GM12878 (cell line): ENCODE measurements at regions not wholly inside any gene's neighbourhood (a gene's known extent, or its start where the extent isn't known, plus 50 kb on each side); places are given as distances from the start of the nearest gene placed in this dataset.

Source experiments
- CEBPZ ChIP-seq: fragments of 150-350 bp; IDR thresholded peaks from 2 replicates; pipeline ENCODE4 v1.6.1; 2016; ENCODE audit warnings: low read depth, low read length
- CTCF ChIP-seq, 3 experiments: IDR thresholded peaks in 2 of 3; conservative IDR thresholded peaks in 1 of 3; 2 replicates each; pipeline ENCODE4 v1.5.1; 2011; ENCODE audit warnings: low read depth in 3 of 3, low read length in 3 of 3, mild to moderate bottlenecking in 3 of 3, control low read depth in 2 of 3, moderate library complexity in 2 of 3, inconsistent platforms in 1 of 3, mixed read lengths in 1 of 3; ENCODE audit not compliant: control insufficient read depth in 2 of 3, insufficient read depth in 1 of 3; ENCODE audit errors: extremely low read depth in 1 of 3
- EP300 ChIP-seq, 2 experiments: fragments of 150-350 bp in 1 of 2; IDR thresholded peaks; 2 replicates each; pipeline ENCODE4 v1.6.1; 2011 to 2012; ENCODE audit warnings: low read depth in 2 of 2, low read length in 2 of 2, borderline replicate concordance in 1 of 2, improper control_type of control experiment in 1 of 2, inconsistent platforms in 1 of 2; ENCODE audit not compliant: control insufficient read depth in 1 of 2
- MXI1 ChIP-seq: fragments of 150-350 bp; IDR thresholded peaks from 2 replicates; pipeline ENCODE4 v1.6.1; 2011; ENCODE audit warnings: low read depth, mild to moderate bottlenecking, inconsistent platforms, low read length, improper control_type of control experiment
- NBN ChIP-seq: fragments of 450-650 bp; IDR thresholded peaks from 2 replicates; pipeline ENCODE4 v1.6.1; 2016
- POLR2A ChIP-seq: IDR thresholded peaks from 2 replicates; pipeline ENCODE4 v1.6.1; 2011; ENCODE audit warnings: low read depth, mild to moderate bottlenecking, low read length
- RAD51 ChIP-seq: fragments of 450-650 bp; IDR thresholded peaks from 2 replicates; pipeline ENCODE4 v1.6.1; 2016; ENCODE audit warnings: moderate library complexity, mild to moderate bottlenecking, inconsistent platforms
- REST ChIP-seq: IDR thresholded peaks from 2 replicates; pipeline ENCODE4 v1.6.1; 2012; ENCODE audit warnings: mild to moderate bottlenecking, low read depth, low read length
- SUZ12 ChIP-seq: fragments of 200-600 bp; sonication (generic); IDR thresholded peaks from one replicate; pipeline ENCODE4 v1.6.1; 2018; ENCODE audit warnings: antibody characterized with exemption, mild to moderate bottlenecking; ENCODE audit not compliant: unreplicated experiment
- TAF1 ChIP-seq: IDR thresholded peaks from 2 replicates; pipeline ENCODE4 v1.6.1; 2011; ENCODE audit warnings: mild to moderate bottlenecking, low read depth, low read length, borderline replicate concordance
- ZNF217 ChIP-seq: fragments of 450-650 bp; IDR thresholded peaks from 2 replicates; pipeline ENCODE4 v1.6.1; 2017; ENCODE audit warnings: antibody characterized with exemption, mild to moderate bottlenecking

- TF ChIP-seq CTCF (IDR thresholded peaks at IDR 0.05 in 2 of 3, conservative IDR thresholded peaks at IDR 0.05 in 1 of 3; ENCODE audit: control insufficient read depth in 2 of 3, extremely low read depth in 1 of 3, insufficient read depth in 1 of 3, low read depth in 3 of 3, low read length in 3 of 3) (no peak), CEBPZ (no peak), SUZ12 (no peak), NBN (no peak), RAD51 (no peak), TAF1 (no peak), REST (no peak), POLR2A (no peak), ZNF217 (no peak), MXI1 (no peak), EP300 (IDR thresholded peaks at IDR 0.05; ENCODE audit: borderline replicate concordance in 1 of 2, control insufficient read depth in 1 of 2, low read depth in 2 of 2, low read length in 2 of 2) (no peak)
Measured at GRCh38 chr7:156049366-156049765, 237.1 kb upstream of the SHH start.
